GM18951 (cell line): ENCODE measurements at regions not wholly inside any gene's neighbourhood (a gene's known extent, or its start where the extent isn't known, plus 50 kb on each side); places are given as distances from the start of the nearest gene placed in this dataset.

ENCODE experiments used
- POLR2A ChIP-seq: IDR thresholded peaks from 4 replicates; pipeline ENCODE4 v1.6.1; 2011; ENCODE audit warnings: mild to moderate bottlenecking; ENCODE audit not compliant: insufficient read length, insufficient read depth; ENCODE audit errors: extremely low read depth
- in situ Hi-C: fragments of 300-500 bp; cut with MboI; formaldehyde crosslinking; loops from one replicate; pipeline ENCODE4 v1.12.0; 2022; ENCODE audit warnings: low sequenced_read_pairs, mixed read lengths, inconsistent platforms; ENCODE audit not compliant: unreplicated experiment

DNA sequence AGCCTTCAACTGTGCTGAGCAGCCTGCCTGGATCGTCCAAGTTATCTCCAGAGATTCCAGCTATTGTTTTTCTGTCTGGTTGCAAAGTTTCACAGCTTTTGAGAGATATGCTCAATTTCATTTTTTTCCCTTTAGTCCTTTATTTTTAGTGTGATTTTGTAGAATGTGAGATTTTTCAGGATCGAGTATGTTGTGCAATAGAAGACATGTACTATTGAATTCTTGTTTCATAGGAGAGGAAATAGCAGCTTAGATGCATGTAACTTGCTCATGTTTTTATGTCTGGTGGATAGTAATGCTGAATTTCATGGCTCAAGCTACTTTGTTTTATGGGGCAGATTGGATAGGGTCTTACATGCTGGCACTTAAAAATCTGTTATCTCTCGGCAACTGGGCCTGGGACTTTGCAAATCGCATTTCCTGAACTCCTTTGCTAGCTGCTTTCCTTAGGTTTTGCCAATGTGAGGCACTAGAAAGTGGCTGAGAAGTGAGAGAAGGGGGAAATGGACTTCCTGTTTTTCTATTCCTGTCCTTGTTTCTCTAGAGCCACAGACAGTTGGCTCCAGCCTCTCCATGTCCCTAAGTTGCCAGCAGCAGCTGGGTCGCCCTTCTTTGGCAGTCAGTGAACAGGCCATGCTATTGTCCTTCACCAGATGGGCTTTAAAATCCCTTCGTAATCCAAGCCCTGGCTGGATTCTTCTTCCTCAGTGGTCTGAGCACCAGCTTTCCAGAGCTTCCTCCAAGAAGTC is 101.4 kb upstream of the PDE4B start:
- in situ Hi-C loops, result loop anchor here (25.0 kb wide), 2 partner anchors 479 to 629 kb away; no protein-coding TSS in a partner anchor
- no peak for TF ChIP-seq POLR2A

DNA sequence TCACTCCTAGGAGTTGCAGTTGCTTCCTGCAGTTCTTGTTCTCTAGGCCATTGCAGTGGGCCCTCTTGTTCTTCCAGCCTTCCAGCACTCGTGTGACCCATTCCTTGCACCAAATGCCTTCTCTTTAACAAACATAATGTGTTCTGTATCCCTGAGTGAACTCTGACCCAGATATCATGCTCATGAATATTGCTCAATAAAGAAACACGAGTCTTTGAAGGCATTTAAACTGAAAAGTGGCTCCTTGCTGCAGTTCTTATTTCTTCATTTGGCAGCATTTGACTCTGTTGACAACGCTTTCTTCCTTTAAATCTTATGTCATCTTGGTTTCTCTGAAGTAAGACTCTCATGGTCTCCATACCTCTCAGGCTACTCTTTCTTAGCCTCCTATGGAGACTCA is 100.7 kb upstream of the PDE4B start:
- TF ChIP-seq POLR2A, result no peak
- in situ Hi-C loops, result loop anchor here (25.0 kb wide), 2 partner anchors 480 to 630 kb away; no protein-coding TSS in a partner anchor

DNA sequence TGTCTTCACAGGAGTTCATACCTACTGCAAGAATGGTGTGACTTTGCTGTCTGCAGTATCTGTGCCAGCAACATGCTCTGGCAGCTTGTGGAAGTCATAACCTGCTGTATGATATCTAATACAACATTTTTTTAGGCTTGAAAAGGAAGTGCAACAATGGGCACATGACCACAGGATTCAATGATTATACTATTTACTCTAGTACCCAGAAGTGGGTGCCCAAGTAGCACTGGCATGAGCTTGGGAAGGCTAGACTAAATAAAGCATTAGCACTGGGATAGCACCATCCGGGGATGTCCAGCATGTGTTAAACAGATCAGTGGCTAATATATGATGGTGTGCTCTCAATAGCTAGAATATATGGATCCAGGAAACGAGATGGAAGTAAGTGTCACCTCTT is 98.6 kb upstream of the PDE4B start:
- in situ Hi-C loops, result loop anchor here (25.0 kb wide), 2 partner anchors 482 to 632 kb away; no protein-coding TSS in a partner anchor
- TF ChIP-seq POLR2A, result no peak

GRCh38 chr1:65694933-65695332 is 97.8 kb upstream of the PDE4B start:
- TF ChIP-seq POLR2A, result no peak
- in situ Hi-C loops, result loop anchor here (25.0 kb wide), 2 partner anchors 483 to 633 kb away; no protein-coding TSS in a partner anchor

- in situ Hi-C loops, result loop anchor here (25.0 kb wide), 2 partner anchors 486 to 636 kb away; no protein-coding TSS in a partner anchor
- TF ChIP-seq POLR2A, result no peak
Observed at GRCh38 chr1:65698590-65698989, 94.1 kb upstream of the PDE4B start.

- no peak for TF ChIP-seq POLR2A
Observed at GRCh38 chr1:65703853-65704252, 88.8 kb upstream of the PDE4B start.

DNA sequence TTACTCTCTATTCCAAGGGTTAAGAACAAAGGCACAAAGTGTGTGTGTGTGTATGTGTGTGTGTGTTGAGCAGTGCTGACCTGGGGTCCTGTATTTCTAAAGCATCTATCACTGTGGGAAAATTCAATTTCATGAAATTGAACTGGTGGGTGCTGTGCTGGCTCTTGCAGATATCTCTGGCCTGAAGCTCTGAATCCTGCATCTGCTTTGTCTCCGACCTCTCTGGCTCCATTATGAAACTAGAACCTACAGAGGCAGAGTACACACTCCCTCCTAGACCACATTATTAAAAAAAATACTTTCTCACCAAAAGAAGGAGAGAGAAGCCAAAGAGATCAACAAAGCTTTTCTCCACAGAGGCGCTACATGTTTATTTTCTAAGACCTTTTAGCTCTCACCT is 88.4 kb upstream of the PDE4B start:
- no peak for TF ChIP-seq POLR2A
- in situ Hi-C loops, result loop anchor here (25.0 kb wide), 1 partner anchor 533 kb away; no protein-coding TSS in a partner anchor

More at GRCh38 chr1:65703853-65704252, 88.8 kb upstream of the PDE4B start:
- in situ Hi-C loops, result loop anchor here (25.0 kb wide), 1 partner anchor 533 kb away; no protein-coding TSS in a partner anchor

DNA sequence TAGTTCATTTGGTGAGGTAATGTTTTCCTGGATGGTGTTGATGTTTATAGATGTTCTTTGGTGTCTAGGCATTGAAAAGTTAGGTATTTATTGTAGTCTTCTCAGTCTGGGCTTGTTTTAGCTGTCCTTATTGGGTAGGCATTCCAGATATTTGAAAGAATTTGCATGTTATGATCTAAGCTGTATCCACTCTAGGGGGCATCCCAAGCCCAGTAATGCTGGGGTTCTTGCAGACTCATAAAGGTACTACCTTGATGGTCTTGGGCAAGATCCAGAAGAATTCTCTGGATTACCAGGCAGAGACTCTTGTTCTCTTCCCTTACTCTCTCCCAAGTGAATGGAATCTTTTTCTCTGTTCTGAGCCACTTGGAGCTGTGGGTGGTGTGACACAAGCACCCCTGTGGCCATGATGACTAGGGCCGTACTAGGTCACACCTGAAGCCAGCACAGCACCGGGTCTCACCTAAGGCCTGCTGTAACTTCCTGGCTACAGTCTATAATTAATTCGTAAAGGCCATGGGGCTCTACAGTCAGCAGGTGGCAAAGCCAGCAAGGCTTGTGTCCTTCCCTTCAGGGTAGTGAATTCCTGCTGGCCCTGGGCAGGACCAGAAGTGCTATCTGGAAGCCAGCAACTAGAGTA is 74.8 kb upstream of the PDE4B start:
- in situ Hi-C loops, result loop anchor here (25.0 kb wide), 1 partner anchor 519 kb away; no protein-coding TSS in a partner anchor
- TF ChIP-seq POLR2A, result no peak

DNA sequence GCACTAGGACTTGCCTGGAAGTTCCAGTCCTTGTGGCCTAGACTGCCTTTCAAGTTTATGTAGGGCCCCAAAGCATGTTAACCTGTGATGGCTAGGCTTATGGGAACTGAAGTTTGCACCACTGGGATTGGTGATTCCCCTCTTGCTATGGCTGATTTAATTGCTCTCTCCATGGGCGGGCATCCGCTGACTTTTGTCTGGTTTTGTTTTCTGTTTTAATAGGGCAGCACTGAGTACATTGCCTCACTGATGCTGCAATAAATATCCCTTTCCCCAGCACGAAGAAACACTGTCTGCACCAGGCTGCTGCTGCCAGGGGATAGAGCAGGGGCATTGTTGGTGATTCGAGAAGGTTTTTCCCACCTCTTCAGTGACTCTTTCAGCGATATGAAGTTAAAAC is 73.3 kb upstream of the PDE4B start:
- no peak for TF ChIP-seq POLR2A
- in situ Hi-C loops, result loop anchor here (25.0 kb wide), 1 partner anchor 518 kb away; no protein-coding TSS in a partner anchor

DNA sequence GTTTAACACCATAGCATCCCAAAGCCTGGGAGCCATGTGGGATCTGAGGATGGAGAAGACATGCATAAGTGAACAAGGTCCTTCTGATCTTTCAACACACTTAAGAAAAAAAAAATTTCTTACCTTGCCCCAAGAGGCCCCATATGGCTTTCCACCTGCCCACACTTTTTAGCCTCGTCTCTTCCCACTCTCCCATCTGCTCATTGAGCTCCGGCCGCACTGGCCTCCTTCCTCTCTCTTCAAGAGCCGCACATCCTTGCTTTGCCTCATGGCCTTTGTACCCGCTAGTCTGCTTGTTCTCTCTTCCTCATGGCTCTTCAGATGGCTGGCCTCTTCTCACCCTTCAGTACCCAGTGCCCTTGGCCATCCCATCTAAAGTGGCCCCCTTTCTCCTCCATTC is 70.2 kb upstream of the PDE4B start:
- TF ChIP-seq POLR2A, result no peak

GRCh38 chr1:65724151-65724550 is 68.5 kb upstream of the PDE4B start:
- in situ Hi-C loops, result loop anchor here (25.0 kb wide), 1 partner anchor 513 kb away; no protein-coding TSS in a partner anchor
- no peak for TF ChIP-seq POLR2A

More for the DNA sequence above, 70.2 kb upstream of the PDE4B start:
- in situ Hi-C loops, result loop anchor here (25.0 kb wide), 1 partner anchor 515 kb away; no protein-coding TSS in a partner anchor

GRCh38 chr1:65725064-65725463 is 67.6 kb upstream of the PDE4B start:
- no peak for TF ChIP-seq POLR2A
- in situ Hi-C loops, result loop anchor here (25.0 kb wide), 1 partner anchor 737 kb away; no protein-coding TSS in a partner anchor

GRCh38 chr1:65728504-65728903 is 64.2 kb upstream of the PDE4B start:
- TF ChIP-seq POLR2A, result no peak
- in situ Hi-C loops, result loop anchor here (25.0 kb wide), 1 partner anchor 734 kb away; no protein-coding TSS in a partner anchor
